ENCODE measurements at regions not wholly inside any gene's neighbourhood (a gene's known extent, or its start where the extent isn't known, plus 50 kb on each side); places are given as distances from the start of the nearest gene placed in this dataset.
"Not testable (repeated sequence)": the region's sequence is repeated elsewhere in the genome, so short reads cannot be mapped to it uniquely, and the experiment has no call there.

DNA sequence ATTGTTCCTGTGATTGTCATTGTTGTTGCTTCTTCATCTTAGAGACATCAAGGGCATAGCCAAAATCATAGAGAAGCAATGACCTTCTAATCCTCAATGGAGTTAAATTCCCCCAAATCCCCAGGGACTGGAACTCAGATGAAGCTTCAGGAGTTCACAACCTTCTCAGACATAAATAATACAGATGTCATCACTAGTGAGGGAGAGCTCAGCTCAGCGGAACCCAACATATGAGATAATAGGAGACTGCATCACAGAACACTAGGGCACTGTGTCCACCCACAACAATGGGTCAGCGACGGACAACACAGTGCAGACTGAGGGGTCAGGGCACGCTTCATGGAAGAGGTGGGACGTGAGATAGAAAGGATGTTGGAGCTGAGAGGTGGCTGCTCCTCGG lies 1290.4 kb upstream of the TMEM132C start:
- Histone ChIP-seq H3K4me3 (no peak overlapping the region), H3K27ac (replicated peaks in 1 of 4) (no peak overlapping the region), H3K36me3 (no peaks in the 10 kb centered on the region), H3K27me3 (peaks cover 0 to 2% (median 0%) of the 10 kb centered on the region in 4 donors), H3K9me3 (no peaks in the 10 kb centered on the region), H3K4me1 (no peaks in the 10 kb centered on the region)
- TF ChIP-seq, protein P1, sequence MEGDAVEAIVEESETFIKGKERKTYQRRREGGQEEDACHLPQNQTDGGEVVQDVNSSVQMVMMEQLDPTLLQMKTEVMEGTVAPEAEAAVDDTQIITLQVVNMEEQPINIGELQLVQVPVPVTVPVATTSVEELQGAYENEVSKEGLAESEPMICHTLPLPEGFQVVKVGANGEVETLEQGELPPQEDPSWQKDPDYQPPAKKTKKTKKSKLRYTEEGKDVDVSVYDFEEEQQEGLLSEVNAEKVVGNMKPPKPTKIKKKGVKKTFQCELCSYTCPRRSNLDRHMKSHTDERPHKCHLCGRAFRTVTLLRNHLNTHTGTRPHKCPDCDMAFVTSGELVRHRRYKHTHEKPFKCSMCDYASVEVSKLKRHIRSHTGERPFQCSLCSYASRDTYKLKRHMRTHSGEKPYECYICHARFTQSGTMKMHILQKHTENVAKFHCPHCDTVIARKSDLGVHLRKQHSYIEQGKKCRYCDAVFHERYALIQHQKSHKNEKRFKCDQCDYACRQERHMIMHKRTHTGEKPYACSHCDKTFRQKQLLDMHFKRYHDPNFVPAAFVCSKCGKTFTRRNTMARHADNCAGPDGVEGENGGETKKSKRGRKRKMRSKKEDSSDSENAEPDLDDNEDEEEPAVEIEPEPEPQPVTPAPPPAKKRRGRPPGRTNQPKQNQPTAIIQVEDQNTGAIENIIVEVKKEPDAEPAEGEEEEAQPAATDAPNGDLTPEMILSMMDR (IDR thresholded peaks at IDR 0.05) = no peak
- no peak for TF ChIP-seq POLR2A (IDR thresholded peaks at IDR 0.05; ENCODE audit: low read depth)
- 59% methylated on average over 6 of the region's 6 CpGs for WGBS
- DNase-seq (ENCODE audit: extremely low spot score) = no peak
- intact Hi-C loops (cut with DNase I) = no loop called here

DNA sequence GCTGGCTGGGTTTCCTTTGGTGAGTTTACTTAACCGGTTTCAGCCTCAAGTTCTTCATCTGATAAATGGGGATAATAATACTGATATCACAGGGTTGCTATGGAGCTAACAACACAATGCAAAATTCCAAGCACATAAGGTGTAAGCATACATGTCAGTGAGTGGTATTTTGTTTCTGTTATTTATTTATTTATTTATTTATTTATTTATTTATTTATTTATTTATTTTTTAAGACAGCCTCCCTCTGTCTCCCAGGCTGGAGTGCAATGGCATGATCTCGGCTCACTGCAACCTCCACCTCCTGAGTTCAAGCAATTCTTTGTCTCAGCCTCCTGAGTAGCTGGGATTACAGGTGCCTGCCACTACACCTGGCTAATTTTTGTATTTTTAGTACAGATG lies 1287.4 kb upstream of the TMEM132C start:
- intact Hi-C loops (cut with DNase I) = not testable (repeated sequence)

DNA sequence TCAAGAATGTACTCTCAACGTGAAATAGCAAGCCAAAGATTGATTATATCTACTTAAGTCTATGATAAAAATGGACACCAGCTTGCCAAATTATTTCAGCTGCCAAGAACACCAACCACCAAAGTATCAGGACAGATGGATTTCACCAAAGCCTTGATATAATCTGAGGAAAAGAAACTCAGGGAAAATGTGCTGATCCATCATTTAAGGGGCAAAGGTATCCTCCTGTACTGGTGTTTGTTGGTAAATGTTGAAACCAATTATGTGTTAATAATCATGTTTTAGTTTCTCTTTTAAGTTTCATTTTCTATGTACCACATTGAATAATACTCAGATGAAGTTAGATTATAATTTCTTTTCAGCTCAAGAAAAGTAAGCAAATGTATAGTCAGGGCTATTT lies 1284.3 kb upstream of the TMEM132C start:
- no peak overlapping the region for H3K4me3 ChIP-seq
- DNase-seq (ENCODE audit: extremely low spot score) = no peak
- no peaks in the 10 kb centered on the region for H3K36me3 ChIP-seq
- WGBS = 40% methylated on average over 1 of the region's 1 CpG
- no peaks in the 10 kb centered on the region for H3K27me3 ChIP-seq
- no peaks in the 10 kb centered on the region for H3K4me1 ChIP-seq
- no peak overlapping the region for H3K27ac ChIP-seq (replicated peaks in 1 of 4)
- no peaks in the 10 kb centered on the region for H3K9me3 ChIP-seq
- intact Hi-C loops (cut with DNase I) = no loop called here
- TF ChIP-seq, protein P1 (IDR thresholded peaks at IDR 0.05) = no peak
- TF ChIP-seq EP300 (IDR thresholded peaks at IDR 0.05) = no peak

More for the DNA sequence above, 1287.4 kb upstream of the TMEM132C start:
- not testable (repeated sequence) for DNase-seq (ENCODE audit: extremely low spot score); H3K36me3 ChIP-seq; H3K27ac ChIP-seq (replicated peaks in 1 of 4); H3K9me3 ChIP-seq; H3K4me1 ChIP-seq; H3K27me3 ChIP-seq; H3K4me3 ChIP-seq
- 82% methylated on average over 2 of the region's 2 CpGs for WGBS

DNA sequence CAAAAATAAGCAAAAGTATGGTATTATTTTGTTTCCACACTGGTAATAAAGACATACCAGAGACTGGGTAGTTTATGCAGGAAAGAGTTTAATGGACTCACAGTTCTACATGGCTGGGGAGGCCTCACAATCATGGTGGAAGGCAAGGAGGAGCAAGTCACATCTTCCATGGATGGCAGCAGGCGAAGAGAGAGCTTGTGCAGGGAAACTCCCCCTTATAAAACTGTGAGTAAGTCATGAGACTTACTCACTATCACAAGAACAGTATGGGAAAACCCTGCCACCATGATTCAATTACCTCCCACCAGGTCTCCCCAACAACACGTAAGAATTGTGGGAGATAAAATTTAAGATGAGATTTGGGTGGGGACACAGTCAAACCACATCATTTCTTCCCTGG lies 1283.2 kb upstream of the TMEM132C start:
- H3K27me3 ChIP-seq; H3K4me1 ChIP-seq; H3K36me3 ChIP-seq; H3K4me3 ChIP-seq; DNase-seq (ENCODE audit: extremely low spot score); H3K27ac ChIP-seq (replicated peaks in 1 of 4); H3K9me3 ChIP-seq; intact Hi-C loops (cut with DNase I): not testable (repeated sequence)
- WGBS = 80% methylated on average over 2 of the region's 2 CpGs

DNA sequence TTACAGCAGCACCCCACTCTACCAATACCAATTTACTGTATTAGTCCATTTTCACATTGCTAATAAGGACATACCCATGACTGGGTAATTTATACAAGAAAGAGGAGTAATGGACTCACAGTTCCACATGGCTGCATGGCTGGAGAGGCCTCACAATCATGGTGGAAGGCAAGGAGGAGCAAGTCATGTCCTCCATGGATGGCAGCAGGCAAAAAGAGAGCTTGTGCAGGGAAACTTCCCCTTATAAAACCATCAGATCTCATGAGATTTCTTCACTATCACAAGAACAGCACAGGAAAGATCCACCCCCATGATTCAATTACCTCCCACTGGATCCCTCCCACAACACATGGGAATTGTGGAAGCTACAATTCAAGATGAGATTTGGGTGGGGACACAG lies 1281.3 kb upstream of the TMEM132C start:
- H3K4me3 ChIP-seq; H3K27me3 ChIP-seq; intact Hi-C loops (cut with DNase I); H3K4me1 ChIP-seq; H3K27ac ChIP-seq (replicated peaks in 1 of 4); H3K9me3 ChIP-seq; DNase-seq (ENCODE audit: extremely low spot score); H3K36me3 ChIP-seq: not testable (repeated sequence)

DNA sequence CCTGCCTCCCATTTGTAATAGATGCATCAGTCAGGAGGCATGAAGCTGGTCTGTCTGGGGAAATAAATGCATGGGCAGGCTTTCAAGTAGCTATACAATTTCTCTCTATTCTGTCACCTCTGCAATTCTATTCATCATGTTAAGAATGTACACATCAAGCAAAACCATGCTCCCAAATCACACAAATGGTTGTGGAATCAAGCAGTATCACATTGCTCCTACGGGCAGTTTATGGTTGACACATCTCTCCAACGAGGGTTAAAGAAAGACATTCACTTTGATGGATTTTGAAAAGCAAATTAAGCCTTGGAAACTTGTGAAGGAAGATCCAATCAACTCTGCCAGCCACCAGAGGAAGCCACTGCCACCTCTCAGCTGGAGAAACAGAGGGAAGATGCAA lies 1277.4 kb upstream of the TMEM132C start:
- TF ChIP-seq POLR2A (IDR thresholded peaks at IDR 0.05; ENCODE audit: low read depth) (no peak), EP300 (IDR thresholded peaks at IDR 0.05) (no peak), POLR2AphosphoS5 (IDR thresholded peaks at IDR 0.05) (no peak)
- TF ChIP-seq, protein P1 (IDR thresholded peaks at IDR 0.05) = no peak
- intact Hi-C loops (cut with DNase I) = no loop called here
- 70% methylated on average over 2 of the region's 2 CpGs for WGBS
- Histone ChIP-seq H3K36me3 (no peaks in the 10 kb centered on the region), H3K27ac (replicated peaks in 1 of 4) (no peak overlapping the region), H3K4me1 (no peaks in the 10 kb centered on the region), H3K9me3 (no peaks in the 10 kb centered on the region), H3K27me3 (peaks cover 0 to 1% (median 0%) of the 10 kb centered on the region in 4 donors), H3K4me3 (no peak overlapping the region)
- DNase-seq (ENCODE audit: extremely low spot score) = no peak
